GM12878 (cell line): ENCODE measurements at regions not wholly inside any gene's neighbourhood (a gene's known extent, or its start where the extent isn't known, plus 50 kb on each side); places are given as distances from the start of the nearest gene placed in this dataset.

Experiments
- BACH1 ChIP-seq: fragments of 450-650 bp; IDR thresholded peaks from 2 replicates; pipeline ENCODE4 v1.6.1; 2017; ENCODE audit warnings: mild to moderate bottlenecking, borderline replicate concordance
- BHLHE40 ChIP-seq, 2 experiments: fragments of 450-650 bp in 1 of 2; IDR thresholded peaks; 2 replicates each; pipeline ENCODE4 v1.6.1; 2011 to 2017; ENCODE audit warnings: low read depth in 2 of 2, borderline replicate concordance in 1 of 2, improper control_type of control experiment in 1 of 2, low read length in 1 of 2, mild to moderate bottlenecking in 1 of 2
- CBX5 ChIP-seq: sonication (generic); IDR thresholded peaks from 2 replicates; pipeline ENCODE4 v1.6.1; 2016; ENCODE audit warnings: low read depth, moderate library complexity, mild to moderate bottlenecking, inconsistent platforms
- ESRRA ChIP-seq: IDR thresholded peaks from 2 replicates; pipeline ENCODE4 v1.6.1; 2012; ENCODE audit warnings: mild to moderate bottlenecking, low read length, improper control_type of control experiment
- FOS ChIP-seq: IDR thresholded peaks from 3 replicates; pipeline ENCODE4 v1.6.1; 2011; ENCODE audit warnings: borderline replicate concordance; ENCODE audit not compliant: insufficient read length; ENCODE audit errors: extremely low read depth
- IKZF1 ChIP-seq: fragments of 450-650 bp; conservative IDR thresholded peaks from 2 replicates; pipeline ENCODE4 v1.6.1; 2017; ENCODE audit warnings: antibody characterized with exemption, mild to moderate bottlenecking
- IRF3 ChIP-seq: fragments of 450-650 bp; IDR thresholded peaks from 2 replicates; pipeline ENCODE4 v1.6.1; 2014; ENCODE audit warnings: mild to moderate bottlenecking
- NR2F1 ChIP-seq: fragments of 450-650 bp; conservative IDR thresholded peaks from 2 replicates; pipeline ENCODE4 v1.6.1; 2017; ENCODE audit warnings: mild to moderate bottlenecking
- RUNX3 ChIP-seq: IDR thresholded peaks from 2 replicates; pipeline ENCODE4 v1.6.1; 2012; ENCODE audit warnings: low read length, inconsistent platforms
- SMC3 ChIP-seq: IDR thresholded peaks from 2 replicates; pipeline ENCODE4 v1.6.1; 2011; ENCODE audit warnings: low read length, improper control_type of control experiment, borderline replicate concordance
- WRNIP1 ChIP-seq: IDR thresholded peaks from 2 replicates; pipeline ENCODE4 v1.6.1; 2011; ENCODE audit warnings: low read depth, low read length, improper control_type of control experiment, borderline replicate concordance
- YY1 ChIP-seq: IDR thresholded peaks from 2 replicates; pipeline ENCODE4 v1.6.1; 2011; ENCODE audit warnings: low read depth, mild to moderate bottlenecking, low read length
- ZBTB4 ChIP-seq: fragments of 450-650 bp; formaldehyde crosslinking; IDR thresholded peaks from 2 replicates; pipeline ENCODE4 v1.4.0; 2022; ENCODE audit warnings: mild to moderate bottlenecking, moderate library complexity

GRCh38 chr12:38392554-38393144, 76.1 kb downstream of the ALG10B start (continued):
- TF ChIP-seq ZBTB4 (CRISPR knock-in tag): no peak
- no peak for TF ChIP-seq NR2F1
- TF ChIP-seq WRNIP1: no peak
- no peak for TF ChIP-seq ESRRA
- no peak for TF ChIP-seq BACH1
- TF ChIP-seq IRF3: no peak
- TF ChIP-seq BHLHE40 (IDR thresholded peaks at IDR 0.05; ENCODE audit: borderline replicate concordance in 1 of 2, low read depth in 2 of 2, low read length in 1 of 2): no peak
- no peak for TF ChIP-seq IKZF1
- TF ChIP-seq YY1: no peak
- TF ChIP-seq FOS: no peak
- TF ChIP-seq SMC3: no peak
- TF ChIP-seq CBX5: no peak
- peak; percentile 8; the same call in 1 of the 2 replicates for TF ChIP-seq RUNX3
